22Rv1 (cell line): ENCODE measurements at regions not wholly inside any gene's neighbourhood (a gene's known extent, or its start where the extent isn't known, plus 50 kb on each side); places are given as distances from the start of the nearest gene placed in this dataset.

Experiments used
- H3K27ac ChIP-seq: fragments of 450-650 bp; 2 replicates; pipeline ENCODE4 v1.5.1; 2017
- ZFX ChIP-seq: fragments of 450-650 bp; IDR thresholded peaks from 2 replicates; pipeline ENCODE4 v1.6.1; 2017; ENCODE audit warnings: antibody characterized with exemption, borderline replicate concordance
- TF ChIP-seq, protein P1 (sequence below): fragments of 450-650 bp; IDR thresholded peaks from 2 replicates; pipeline ENCODE4 v1.5.1; 2017; ENCODE audit warnings: mild to moderate bottlenecking

DNA sequence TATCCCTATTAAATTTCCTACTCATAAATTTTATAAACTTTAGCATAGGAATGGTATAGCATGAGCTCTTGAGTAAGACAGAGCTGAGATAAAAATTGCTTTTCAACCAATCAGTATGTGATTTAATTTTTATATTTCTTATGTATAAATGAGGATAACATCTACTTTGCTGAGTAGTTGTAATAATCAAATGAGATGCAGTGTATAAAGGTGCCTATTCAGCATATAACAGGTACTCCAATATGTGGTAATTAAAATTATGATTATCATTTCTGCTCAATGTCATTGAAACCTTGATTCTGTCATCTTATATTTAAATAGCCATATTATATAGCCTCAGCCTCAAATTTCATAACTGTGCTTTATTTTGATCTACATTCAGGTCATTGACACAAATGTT is 700.4 kb upstream of the SLC8A1 start:
- TF ChIP-seq, protein P1, sequence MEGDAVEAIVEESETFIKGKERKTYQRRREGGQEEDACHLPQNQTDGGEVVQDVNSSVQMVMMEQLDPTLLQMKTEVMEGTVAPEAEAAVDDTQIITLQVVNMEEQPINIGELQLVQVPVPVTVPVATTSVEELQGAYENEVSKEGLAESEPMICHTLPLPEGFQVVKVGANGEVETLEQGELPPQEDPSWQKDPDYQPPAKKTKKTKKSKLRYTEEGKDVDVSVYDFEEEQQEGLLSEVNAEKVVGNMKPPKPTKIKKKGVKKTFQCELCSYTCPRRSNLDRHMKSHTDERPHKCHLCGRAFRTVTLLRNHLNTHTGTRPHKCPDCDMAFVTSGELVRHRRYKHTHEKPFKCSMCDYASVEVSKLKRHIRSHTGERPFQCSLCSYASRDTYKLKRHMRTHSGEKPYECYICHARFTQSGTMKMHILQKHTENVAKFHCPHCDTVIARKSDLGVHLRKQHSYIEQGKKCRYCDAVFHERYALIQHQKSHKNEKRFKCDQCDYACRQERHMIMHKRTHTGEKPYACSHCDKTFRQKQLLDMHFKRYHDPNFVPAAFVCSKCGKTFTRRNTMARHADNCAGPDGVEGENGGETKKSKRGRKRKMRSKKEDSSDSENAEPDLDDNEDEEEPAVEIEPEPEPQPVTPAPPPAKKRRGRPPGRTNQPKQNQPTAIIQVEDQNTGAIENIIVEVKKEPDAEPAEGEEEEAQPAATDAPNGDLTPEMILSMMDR = no peak
- no peak for TF ChIP-seq ZFX
- H3K27ac ChIP-seq = no peak overlapping the region

DNA sequence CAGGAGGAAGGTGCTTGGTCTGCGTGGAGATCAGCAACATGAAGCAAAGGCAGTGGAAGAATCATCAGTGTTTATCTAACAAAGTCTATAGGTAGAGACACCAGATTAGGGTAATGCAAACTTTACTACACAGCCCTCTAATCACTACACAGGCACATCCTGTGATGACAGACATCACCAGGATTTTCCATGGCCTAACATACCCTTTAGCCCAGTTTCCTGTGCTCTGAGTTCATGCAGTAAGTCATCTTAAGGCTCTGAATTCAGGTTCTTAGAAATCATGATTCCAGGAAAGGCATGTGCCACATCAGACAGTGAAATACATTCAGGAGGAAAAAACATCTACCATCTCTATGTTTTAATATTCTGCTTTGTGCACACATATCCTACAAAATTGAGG is 708.5 kb upstream of the SLC8A1 start:
- TF ChIP-seq ZFX = no peak
- H3K27ac ChIP-seq = no peak overlapping the region

DNA sequence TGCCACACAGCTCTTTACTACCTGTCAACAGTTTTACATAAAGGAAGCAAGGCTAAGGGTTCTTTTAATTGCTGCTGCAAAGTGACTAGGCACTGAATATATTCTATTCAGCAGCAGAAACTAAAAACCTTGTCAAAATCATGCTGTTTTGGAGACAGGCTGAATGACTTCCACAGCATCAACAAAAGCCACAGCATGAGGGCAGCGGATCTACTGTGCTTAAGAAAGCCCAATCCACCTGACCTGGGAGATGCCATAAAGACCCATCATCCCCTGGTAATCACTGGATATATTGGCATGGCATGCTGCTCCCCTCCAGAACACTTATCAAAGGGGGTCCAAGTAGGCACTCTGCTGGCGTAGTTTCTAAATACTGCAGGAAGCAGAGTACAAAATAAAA is 715.1 kb upstream of the SLC8A1 start:
- no peak for TF ChIP-seq ZFX
- TF ChIP-seq, protein P1 = no peak

DNA sequence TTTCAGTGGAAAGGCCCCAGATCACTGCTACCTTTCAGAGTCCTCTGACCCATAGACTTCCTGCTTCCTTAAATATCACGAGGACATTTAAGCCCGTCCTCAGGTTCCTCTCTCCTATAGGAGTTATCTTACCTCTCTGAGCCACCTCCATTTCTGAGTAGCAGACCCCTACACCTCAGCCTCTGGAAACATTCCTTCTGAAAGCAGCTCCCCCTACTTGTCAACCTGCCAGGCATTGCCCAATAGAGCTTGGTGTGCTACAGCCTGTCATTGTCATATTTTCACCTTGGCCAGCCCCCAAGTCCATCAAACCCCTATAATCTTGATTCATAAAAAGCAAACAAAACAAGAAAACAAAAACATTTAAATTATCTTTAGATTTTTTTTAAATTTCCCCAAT is 717.9 kb upstream of the SLC8A1 start:
- H3K27ac ChIP-seq = no peak overlapping the region
- TF ChIP-seq, protein P1 = no peak
- TF ChIP-seq ZFX = no peak

More for the DNA sequence above, 715.1 kb upstream of the SLC8A1 start:
- no peak overlapping the region for H3K27ac ChIP-seq

DNA sequence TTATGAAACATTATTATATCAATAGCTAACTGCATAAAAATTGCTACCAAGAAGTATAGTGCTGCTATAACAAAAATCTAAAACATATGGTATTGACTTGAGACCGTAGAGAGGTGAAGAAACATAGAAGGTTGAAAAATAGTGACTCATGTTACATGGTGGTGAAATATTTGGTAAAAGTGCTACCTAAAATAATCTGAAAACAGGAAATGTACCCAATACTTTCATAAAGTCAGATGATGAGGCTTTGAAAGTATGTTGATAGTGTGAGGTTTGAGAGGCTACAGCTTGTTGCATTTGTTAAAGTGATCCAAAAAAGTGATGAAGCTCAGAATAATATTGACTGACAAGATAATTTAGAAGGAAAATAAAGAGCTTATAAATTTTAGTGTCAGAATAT is 718.7 kb upstream of the SLC8A1 start:
- no peak for TF ChIP-seq ZFX
- TF ChIP-seq, protein P1 = no peak
- H3K27ac ChIP-seq = no peak overlapping the region

DNA sequence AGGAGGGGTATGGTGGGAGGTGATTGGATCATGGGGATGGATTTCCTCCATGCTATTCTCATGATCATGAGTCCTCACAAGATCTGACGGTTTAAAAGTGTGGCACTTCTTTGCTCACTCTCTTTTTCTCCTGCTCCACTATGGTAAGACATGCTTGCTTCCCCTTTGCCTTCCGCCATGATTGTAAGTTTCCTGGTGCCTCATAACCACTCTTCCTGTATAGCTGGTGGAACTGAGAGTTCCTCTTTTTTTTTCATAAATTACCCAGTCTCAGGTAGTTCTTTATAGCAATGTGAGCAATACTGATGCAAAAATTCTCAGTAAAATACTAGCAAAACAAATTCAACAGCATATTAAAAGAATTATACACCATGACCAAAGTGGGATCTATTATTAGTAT is 728.5 kb upstream of the SLC8A1 start:
- no peak for TF ChIP-seq ZFX
- TF ChIP-seq, protein P1 = no peak
- H3K27ac ChIP-seq = no peak overlapping the region

DNA sequence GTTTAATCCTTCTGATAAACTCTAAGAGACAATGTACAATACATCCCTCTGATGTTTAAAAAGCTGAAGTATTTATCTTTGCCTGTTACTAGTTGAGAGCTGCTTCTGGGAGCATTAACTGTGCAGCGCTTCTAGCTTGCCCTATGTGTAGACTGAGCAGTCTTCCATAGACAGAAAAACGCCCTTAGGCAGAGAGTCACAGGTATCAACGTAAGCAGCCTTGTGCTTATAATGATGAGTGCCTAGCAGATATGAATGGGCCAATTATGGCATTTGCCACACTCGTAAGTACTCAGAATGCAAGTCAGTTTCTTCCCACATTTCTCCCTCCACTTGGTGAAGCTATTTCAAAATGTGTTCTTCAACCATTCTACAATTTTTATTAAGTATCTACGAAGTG is 731.1 kb upstream of the SLC8A1 start:
- no peak for TF ChIP-seq ZFX
- TF ChIP-seq, protein P1 = no peak
- no peak overlapping the region for H3K27ac ChIP-seq

DNA sequence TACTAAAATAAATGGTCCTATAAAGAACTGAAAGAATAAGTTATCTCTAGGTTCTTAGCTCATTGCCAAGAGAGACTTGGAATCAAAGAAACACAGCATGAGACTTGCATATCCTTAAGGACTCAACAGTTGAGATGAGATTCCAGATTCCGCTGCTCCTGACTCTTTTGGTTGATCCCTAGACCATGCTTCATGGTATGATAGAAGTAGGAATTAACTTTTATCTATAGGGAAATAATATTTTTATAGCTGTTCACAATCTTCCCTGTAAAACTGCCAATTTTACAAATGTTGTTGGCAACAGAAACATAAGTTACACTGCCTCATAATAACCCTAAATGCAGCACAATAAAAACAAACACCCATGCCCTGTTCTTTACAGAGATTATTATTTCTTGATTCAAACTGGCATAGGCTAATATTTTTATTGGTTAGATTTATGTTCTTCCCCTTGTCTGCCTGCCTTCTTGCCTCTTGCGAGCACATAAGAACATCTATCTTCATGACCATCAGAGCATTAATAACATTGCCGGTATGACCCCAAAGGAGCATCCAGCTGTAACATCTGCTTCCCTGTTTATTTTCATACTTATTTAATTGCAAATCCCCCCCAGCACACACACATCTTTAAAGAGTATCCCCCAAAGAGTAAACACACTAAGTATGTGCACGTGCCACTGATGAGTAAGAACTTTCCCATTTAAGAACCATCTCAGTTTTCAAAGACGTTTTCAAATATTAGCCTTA is 735.7 kb upstream of the SLC8A1 start:
- TF ChIP-seq, protein P1 = no peak
- no peak for TF ChIP-seq ZFX
- H3K27ac ChIP-seq = no peak overlapping the region
